H1 (cell line): ENCODE measurements at regions not wholly inside any gene's neighbourhood (a gene's known extent, or its start where the extent isn't known, plus 50 kb on each side); places are given as distances from the start of the nearest gene placed in this dataset.

Experiments
- CTCF ChIA-PET: fragments of 300-600 bp; sonication (Branson Sonifier 250); formaldehyde crosslinking; loops from one replicate; lab custom pipeline; 2021; ENCODE audit not compliant: partially characterized antibody; lab: Charles Lee
- POLR2A ChIA-PET: fragments of 300-600 bp; sonication (Branson Sonifier 250); formaldehyde crosslinking; loops from one replicate; lab custom pipeline; 2021; ENCODE audit warnings: inconsistent platforms; ENCODE audit not compliant: partially characterized antibody; lab: Charles Lee
- DNase-seq, 2 experiments: peaks; one replicate each; pipeline versions ENCODE4 v3.0.0 to v3.0.0-alpha.2; 2010 to 2022; ENCODE audit warnings: low spot score in 2 of 2, low read depth in 1 of 2, mixed read lengths in 1 of 2
- FAIRE-seq: peaks from 2 replicates; lab custom pipeline; 2011; peaks lifted over from hg19 to GRCh38; lab: Jason Lieb, UNC
- H2AFZ ChIP-seq: 2 replicates; pipeline ENCODE4 v1.8.1; 2012; ENCODE audit warnings: low read length, inconsistent platforms
- H2AK5ac ChIP-seq: 2 replicates; pipeline ENCODE4 v1.6.1; 2013; ENCODE audit warnings: low read depth, low read length
- H2BK120ac ChIP-seq: replicated peaks from 2 replicates; pipeline ENCODE3; 2013; ENCODE audit warnings: low read depth, low read length, inconsistent platforms
- H2BK12ac ChIP-seq: 2 replicates; pipeline ENCODE4 v1.6.1; 2013; ENCODE audit warnings: low read depth, low read length
- H2BK15ac ChIP-seq: 2 replicates; pipeline ENCODE4 v1.6.1; 2013; ENCODE audit warnings: low read length
- H2BK20ac ChIP-seq: 2 replicates; pipeline ENCODE4 v1.6.1; 2013; ENCODE audit warnings: low read length
- H2BK5ac ChIP-seq: 2 replicates; pipeline ENCODE4 v1.6.1; 2013; ENCODE audit warnings: low read depth, low read length
- H3K14ac ChIP-seq: 2 replicates; pipeline ENCODE4 v1.6.1; 2013; ENCODE audit warnings: inconsistent platforms; ENCODE audit not compliant: insufficient read length
- H3K18ac ChIP-seq: 2 replicates; pipeline ENCODE4 v1.6.1; 2013; ENCODE audit warnings: low read length; ENCODE audit errors: extremely low read depth
- H3K23ac ChIP-seq: 2 replicates; pipeline ENCODE4 v1.6.1; 2013; ENCODE audit warnings: inconsistent platforms; ENCODE audit not compliant: insufficient read length
- H3K23me2 ChIP-seq: 2 replicates; pipeline ENCODE4 v1.6.1; 2013; ENCODE audit warnings: low read depth, low read length
- H3K27ac ChIP-seq: 2 replicates; pipeline ENCODE4 v1.6.1; 2011; ENCODE audit warnings: low read depth, low read length, inconsistent platforms
- H3K27me3 ChIP-seq, 4 experiments: replicated peaks in 1 of 4; 1 replicate in 1 of 4; 2 replicates in 3 of 4; pipeline versions ENCODE4 v1.6.1 to v1.8.1; 2011 to 2013; ENCODE audit warnings: low read length in 3 of 4, mild to moderate bottlenecking in 3 of 4, inconsistent platforms in 2 of 4, mixed read lengths in 2 of 4, moderate library complexity in 1 of 4; ENCODE audit not compliant: control insufficient read depth in 3 of 4, insufficient read depth in 3 of 4; ENCODE audit errors: extremely low read depth in 1 of 4
- H3K36me3 ChIP-seq, 4 experiments: 2 replicates each; pipeline versions ENCODE4 v1.6.1 to v1.8.1; 2011 to 2013; ENCODE audit warnings: mild to moderate bottlenecking in 4 of 4, low read length in 3 of 4, moderate library complexity in 2 of 4, control low read depth in 1 of 4, inconsistent platforms in 1 of 4; ENCODE audit not compliant: insufficient read depth in 4 of 4, control insufficient read depth in 2 of 4
- H3K4ac ChIP-seq: replicated peaks from 2 replicates; pipeline ENCODE3; 2013; ENCODE audit warnings: low read length, low read depth, mixed read lengths, inconsistent platforms; ENCODE audit not compliant: insufficient read length
- H3K4me1 ChIP-seq, 4 experiments: replicated peaks in 1 of 4; 1 replicate in 1 of 4; 2 replicates in 3 of 4; pipeline versions ENCODE4 v1.6.1 to v1.8.1; 2011 to 2013; ENCODE audit warnings: low read length in 3 of 4, inconsistent platforms in 2 of 4, mixed read lengths in 1 of 4; ENCODE audit not compliant: insufficient read depth in 4 of 4, control insufficient read depth in 3 of 4
- H3K4me2 ChIP-seq, 2 experiments: 2 replicates each; pipeline versions ENCODE4 v1.6.1 to v1.8.1; 2011 to 2013; ENCODE audit warnings: low read depth in 2 of 2, low read length in 2 of 2, control low read depth in 1 of 2, inconsistent platforms in 1 of 2, mild to moderate bottlenecking in 1 of 2; ENCODE audit not compliant: insufficient read depth in 1 of 2
- H3K4me3 ChIP-seq, 4 experiments: fragments of 200-600, 300-600 bp in 1 of 4; sonication (generic), shearing (Covaris generic), sonication (Bioruptor Twin) in 1 of 4; 2 replicates each; pipeline versions ENCODE4 v1.5.1 to v1.8.1; 2011 to 2016; ENCODE audit warnings: low read length in 4 of 4, low read depth in 3 of 4, control low read depth in 2 of 4, inconsistent platforms in 2 of 4, mild to moderate bottlenecking in 2 of 4, mixed read lengths in 1 of 4, moderate library complexity in 1 of 4; ENCODE audit not compliant: insufficient read depth in 2 of 4; ENCODE audit errors: extremely low read depth in 1 of 4
- H3K56ac ChIP-seq: replicated peaks from 2 replicates; pipeline ENCODE3; 2013; ENCODE audit warnings: low read depth, mild to moderate bottlenecking, mixed read lengths, low read length, inconsistent platforms; ENCODE audit not compliant: insufficient read length
- H3K79me1 ChIP-seq: 2 replicates; pipeline ENCODE4 v1.6.1; 2013; ENCODE audit warnings: low read depth, low read length, control low read depth
- H3K79me2 ChIP-seq, 2 experiments: 2 replicates each; pipeline versions ENCODE4 v1.6.1 to v1.8.1; 2012 to 2013; ENCODE audit warnings: low read length in 2 of 2, mild to moderate bottlenecking in 2 of 2, inconsistent platforms in 1 of 2; ENCODE audit not compliant: insufficient read depth in 2 of 2, control insufficient read depth in 1 of 2
- H3K9ac ChIP-seq, 4 experiments: replicated peaks in 1 of 4; 1 replicate in 1 of 4; 2 replicates in 3 of 4; pipeline versions ENCODE4 v1.6.1 to v1.8.1; 2011 to 2013; ENCODE audit warnings: low read depth in 3 of 4, low read length in 3 of 4, control low read depth in 2 of 4, mild to moderate bottlenecking in 2 of 4, moderate library complexity in 2 of 4, inconsistent platforms in 1 of 4; ENCODE audit errors: extremely low read depth in 1 of 4
- H3K9me3 ChIP-seq, 2 experiments: 2 replicates each; pipeline versions ENCODE4 v1.6.1 to v1.8.1; 2012 to 2013; ENCODE audit warnings: mild to moderate bottlenecking in 2 of 2, moderate library complexity in 2 of 2, control low read depth in 1 of 2, inconsistent platforms in 1 of 2, low read depth in 1 of 2, low read length in 1 of 2, mixed read lengths in 1 of 2; ENCODE audit not compliant: insufficient read depth in 2 of 2
- H4K20me1 ChIP-seq, 2 experiments: replicated peaks in 1 of 2; 2 replicates each; pipeline versions ENCODE3 to v1.8.1; 2011 to 2013; ENCODE audit warnings: inconsistent platforms in 2 of 2, low read length in 2 of 2, mild to moderate bottlenecking in 1 of 2; ENCODE audit not compliant: insufficient read depth in 2 of 2, control insufficient read depth in 1 of 2
- H4K5ac ChIP-seq: 2 replicates; pipeline ENCODE4 v1.6.1; 2013; ENCODE audit warnings: low read length, low read depth, mixed read lengths, inconsistent platforms; ENCODE audit not compliant: insufficient read length
- H4K8ac ChIP-seq: 2 replicates; pipeline ENCODE4 v1.8.0; 2013; ENCODE audit warnings: mild to moderate bottlenecking, moderate library complexity, low read length, inconsistent platforms; ENCODE audit not compliant: insufficient read depth; ENCODE audit errors: extremely low read depth
- H4K91ac ChIP-seq: replicated peaks from 2 replicates; pipeline ENCODE3; 2013; ENCODE audit warnings: low read length, mixed read lengths, inconsistent platforms; ENCODE audit not compliant: insufficient read length
- JUN ChIP-seq: IDR thresholded peaks from 2 replicates; pipeline ENCODE4 v1.6.1; 2011; ENCODE audit warnings: low read depth, mild to moderate bottlenecking, improper control_type of control experiment, low read length
- RNF2 ChIP-seq: fragments of 200-900, 300-1000 bp; sonication (generic); IDR thresholded peaks from 2 replicates; pipeline ENCODE4 v1.7.1; 2016; ENCODE audit warnings: borderline replicate concordance, low read depth, mild to moderate bottlenecking, antibody characterized with exemption, low read length; ENCODE audit not compliant: poor library complexity, severe bottlenecking; ENCODE audit errors: missing control alignments
- RXRA ChIP-seq: IDR thresholded peaks from 2 replicates; pipeline ENCODE4 v1.6.1; 2011; ENCODE audit warnings: low read depth, mild to moderate bottlenecking, low read length, moderate library complexity; ENCODE audit not compliant: insufficient read depth
- WGBS, 2 experiments: shearing (Covaris generic) in 1 of 2; methylation state at CpG; one replicate each; pipeline versions ENCODE4 v1.1.6 to v1.1.7; 2013 to 2015; ENCODE audit warnings: low lambda C conversion rate in 2 of 2, mixed read lengths in 2 of 2, inconsistent platforms in 1 of 2, low coverage in 1 of 2, missing lambda C conversion rate in 1 of 2; ENCODE audit not compliant: insufficient replicate concordance in 2 of 2, insufficient coverage in 1 of 2, insufficient read length in 1 of 2; ENCODE audit errors: extremely low coverage in 1 of 2, missing lambda C conversion rate in 1 of 2; 5-methylcytosine and 5-hydroxymethylcytosine counted together
- TF ChIP-seq, protein P1 (sequence below): IDR thresholded peaks from 2 replicates; pipeline ENCODE4 v1.6.1; 2011; ENCODE audit warnings: low read length, improper control_type of control experiment

DNA sequence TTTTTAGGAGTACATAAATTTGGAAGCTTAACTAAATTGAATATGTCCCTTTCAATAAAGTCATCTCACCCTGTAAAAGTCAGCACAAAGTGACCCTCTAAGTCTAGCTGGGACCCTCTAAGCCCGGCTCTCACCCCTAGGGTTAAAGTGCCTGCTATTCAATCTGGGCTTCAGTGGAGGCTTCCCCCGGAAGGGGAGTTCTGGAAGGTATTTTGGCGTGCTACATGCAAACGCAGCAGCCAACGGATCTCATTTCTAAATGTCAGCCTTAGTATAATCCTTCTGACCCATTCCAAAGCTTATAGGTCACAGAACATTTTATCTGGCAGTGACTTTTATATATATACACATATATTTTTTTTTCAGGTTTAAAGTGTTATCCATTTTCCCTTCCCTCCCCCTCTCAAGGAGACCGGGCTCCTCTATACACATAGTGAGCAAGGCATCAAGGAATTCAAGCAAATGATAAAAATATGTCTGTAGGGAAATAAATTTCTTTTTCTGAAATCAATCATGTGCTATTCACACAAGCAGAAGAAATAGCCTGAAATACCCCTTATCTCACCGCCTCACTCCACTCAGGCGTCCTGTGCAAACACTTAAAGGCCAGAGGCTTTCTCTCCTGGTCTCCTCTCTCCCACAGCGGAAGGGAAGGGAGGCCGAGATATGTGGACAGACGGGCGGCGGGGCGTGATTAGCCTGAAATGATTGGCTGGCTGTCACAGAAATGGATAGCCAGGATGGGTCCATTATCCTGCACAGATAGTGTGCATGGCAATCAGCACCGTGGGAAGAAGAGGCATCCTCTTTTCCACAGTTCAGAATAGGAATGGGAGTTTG lies 301.7 kb downstream of the GALC start:
- Histone ChIP-seq H2BK120ac (no peak overlapping the region), H3K79me2 (no peaks in the 10 kb centered on the region), H3K9ac (no peak overlapping the region), H3K4me1 (no peaks in the 10 kb centered on the region), H4K5ac (no peak overlapping the region), H2BK20ac (no peak overlapping the region), H3K27me3 (no peaks in the 10 kb centered on the region), H4K91ac (no peak overlapping the region), H3K4me3 (no peak overlapping the region), H3K18ac (no peak overlapping the region), H3K23ac (no peak overlapping the region), H4K20me1 (no peaks in the 10 kb centered on the region), H3K23me2 (no peaks in the 10 kb centered on the region), H3K36me3 (no peaks in the 10 kb centered on the region), H3K9me3 (no peaks in the 10 kb centered on the region), H3K56ac (no peak overlapping the region), H2AK5ac (no peak overlapping the region), H3K79me1 (no peaks in the 10 kb centered on the region), H3K4ac (no peak overlapping the region), H2BK15ac (no peak overlapping the region), H3K14ac (no peak overlapping the region), H2AFZ (no peak overlapping the region), H2BK5ac (no peak overlapping the region), H4K8ac (no peak overlapping the region), H3K27ac (no peak overlapping the region), H2BK12ac (no peak overlapping the region), H3K4me2 (no peak overlapping the region)
- no peak for TF ChIP-seq RNF2
- TF ChIP-seq JUN = no peak
- TF ChIP-seq, protein P1, sequence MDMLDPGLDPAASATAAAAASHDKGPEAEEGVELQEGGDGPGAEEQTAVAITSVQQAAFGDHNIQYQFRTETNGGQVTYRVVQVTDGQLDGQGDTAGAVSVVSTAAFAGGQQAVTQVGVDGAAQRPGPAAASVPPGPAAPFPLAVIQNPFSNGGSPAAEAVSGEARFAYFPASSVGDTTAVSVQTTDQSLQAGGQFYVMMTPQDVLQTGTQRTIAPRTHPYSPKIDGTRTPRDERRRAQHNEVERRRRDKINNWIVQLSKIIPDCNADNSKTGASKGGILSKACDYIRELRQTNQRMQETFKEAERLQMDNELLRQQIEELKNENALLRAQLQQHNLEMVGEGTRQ = no peak
- TF ChIP-seq RXRA = no peak
- WGBS, 2 experiments = 90% methylated on average over 13 of the region's 15 CpGs; no CpG with 5 or more reads in 1 of the 2 experiments
- ChIA-PET CTCF (interaction anchor here (1.1 kb wide), 1 partner anchor 8 kb away, joined by 3 read pairs; no protein-coding TSS in a partner anchor), POLR2A (interaction anchor here (0.6 kb wide), 1 partner anchor 586 kb away, joined by 3 read pairs; no protein-coding TSS in a partner anchor)
- DNase-seq = no peak
- FAIRE-seq = no peak
